ENCODE measurements at regions not wholly inside any gene's neighbourhood (a gene's known extent, or its start where the extent isn't known, plus 50 kb on each side); places are given as distances from the start of the nearest gene placed in this dataset.
A peak's percentile ranks its signal among the peaks of the same experiment; 100 is the strongest.

DNA sequence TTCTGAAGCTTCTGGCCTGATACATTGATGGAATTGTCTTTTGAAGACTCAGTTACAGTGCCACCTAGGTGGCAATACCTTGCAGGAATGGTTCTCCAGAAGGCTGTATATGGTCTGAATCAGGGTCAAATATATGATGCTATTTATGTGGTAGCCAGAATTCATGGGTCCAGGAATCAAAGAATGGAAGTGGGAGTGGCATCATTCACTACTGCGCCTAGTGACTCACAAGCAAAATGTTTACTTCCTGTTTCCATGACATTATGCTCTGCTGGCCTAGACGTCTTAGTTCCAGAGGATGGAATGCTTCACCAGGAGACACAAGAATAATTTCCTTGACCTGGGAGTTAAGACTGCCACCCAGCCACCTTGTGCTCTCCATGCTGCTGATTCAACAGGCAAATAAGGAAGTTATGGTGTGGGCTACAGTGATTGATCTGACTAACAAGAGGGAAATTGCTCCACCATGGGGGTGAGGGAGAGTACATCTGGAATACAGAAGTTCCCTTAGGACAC is 491.8 kb downstream of the ETS1 start:
- H3F3A ChIP-seq (ENCODE audit: low read depth) = no peaks in the 10 kb centered on the region
- no peak overlapping the region for H3K9ac ChIP-seq (ENCODE audit: low read depth, low read length, poor library complexity, severe bottlenecking)

DNA sequence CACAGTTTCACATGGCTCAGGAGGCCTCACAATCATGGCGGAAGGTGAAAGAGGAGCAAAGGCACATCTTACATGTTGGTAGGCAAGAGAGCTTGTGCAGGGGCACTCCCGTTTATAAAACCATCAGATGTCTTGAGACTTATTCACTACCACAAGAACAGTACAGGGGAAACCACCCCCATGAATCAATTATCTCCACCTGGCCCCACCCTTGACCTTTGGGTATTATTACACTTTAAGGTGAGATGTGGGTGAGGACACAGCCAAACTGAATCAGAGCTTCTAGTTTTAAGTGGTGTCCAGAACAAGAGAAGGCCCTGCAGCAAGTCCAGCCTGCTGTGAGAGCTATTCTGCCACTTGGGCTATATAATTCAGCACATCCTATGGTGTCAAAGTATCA is 493.7 kb downstream of the ETS1 start:
- no peaks in the 10 kb centered on the region for H3K9me2 ChIP-seq (replicated peaks; ENCODE audit: low read depth, low read length)
- TF ChIP-seq EZH2phosphoT487 (IDR thresholded peaks at IDR 0.05; ENCODE audit: borderline replicate concordance) = no peak
- TF ChIP-seq, protein P1, sequence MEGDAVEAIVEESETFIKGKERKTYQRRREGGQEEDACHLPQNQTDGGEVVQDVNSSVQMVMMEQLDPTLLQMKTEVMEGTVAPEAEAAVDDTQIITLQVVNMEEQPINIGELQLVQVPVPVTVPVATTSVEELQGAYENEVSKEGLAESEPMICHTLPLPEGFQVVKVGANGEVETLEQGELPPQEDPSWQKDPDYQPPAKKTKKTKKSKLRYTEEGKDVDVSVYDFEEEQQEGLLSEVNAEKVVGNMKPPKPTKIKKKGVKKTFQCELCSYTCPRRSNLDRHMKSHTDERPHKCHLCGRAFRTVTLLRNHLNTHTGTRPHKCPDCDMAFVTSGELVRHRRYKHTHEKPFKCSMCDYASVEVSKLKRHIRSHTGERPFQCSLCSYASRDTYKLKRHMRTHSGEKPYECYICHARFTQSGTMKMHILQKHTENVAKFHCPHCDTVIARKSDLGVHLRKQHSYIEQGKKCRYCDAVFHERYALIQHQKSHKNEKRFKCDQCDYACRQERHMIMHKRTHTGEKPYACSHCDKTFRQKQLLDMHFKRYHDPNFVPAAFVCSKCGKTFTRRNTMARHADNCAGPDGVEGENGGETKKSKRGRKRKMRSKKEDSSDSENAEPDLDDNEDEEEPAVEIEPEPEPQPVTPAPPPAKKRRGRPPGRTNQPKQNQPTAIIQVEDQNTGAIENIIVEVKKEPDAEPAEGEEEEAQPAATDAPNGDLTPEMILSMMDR (conservative IDR thresholded peaks at IDR 0.05; ENCODE audit: low read length) = no peak
- H3K4me3 ChIP-seq (ENCODE audit: low read length, poor library complexity, severe bottlenecking) = no peak overlapping the region
- H3K79me2 ChIP-seq (ENCODE audit: insufficient read depth, low read length) = no peaks in the 10 kb centered on the region
- H3K27me3 ChIP-seq (ENCODE audit: insufficient read depth, low read length, poor library complexity, severe bottlenecking) = no peaks in the 10 kb centered on the region
- H2AFZ ChIP-seq (ENCODE audit: low read length) = no peak overlapping the region
- no peaks in the 10 kb centered on the region for H3K4me1 ChIP-seq (ENCODE audit: insufficient read depth, low read length, poor library complexity, severe bottlenecking)
- no peak overlapping the region for H3K4me2 ChIP-seq (ENCODE audit: low read depth, low read length, poor library complexity, severe bottlenecking)
- H3K36me3 ChIP-seq (ENCODE audit: insufficient read depth, low read length) = no peaks in the 10 kb centered on the region
- peaks cover 12% of the 10 kb centered on the region; the same call in 1 of the 2 replicates for H3K9me3 ChIP-seq (ENCODE audit: insufficient read depth, low read depth, low read length)
- H3F3A ChIP-seq (ENCODE audit: low read depth) = no peaks in the 10 kb centered on the region
- H4K20me1 ChIP-seq (ENCODE audit: insufficient read depth, low read length, poor library complexity, severe bottlenecking) = no peaks in the 10 kb centered on the region
- no peak overlapping the region for H3K9ac ChIP-seq (ENCODE audit: low read depth, low read length, poor library complexity, severe bottlenecking)

More for the DNA sequence above, 491.8 kb downstream of the ETS1 start:
- H3K4me1 ChIP-seq (ENCODE audit: insufficient read depth, low read length, poor library complexity, severe bottlenecking) = no peaks in the 10 kb centered on the region
- no peaks in the 10 kb centered on the region for H3K79me2 ChIP-seq (ENCODE audit: insufficient read depth, low read length)
- no peaks in the 10 kb centered on the region for H3K27me3 ChIP-seq (ENCODE audit: insufficient read depth, low read length, poor library complexity, severe bottlenecking)
- no peak overlapping the region for H2AFZ ChIP-seq (ENCODE audit: low read length)
- TF ChIP-seq EZH2phosphoT487 (IDR thresholded peaks at IDR 0.05; ENCODE audit: borderline replicate concordance) = no peak
- TF ChIP-seq, protein P1 (conservative IDR thresholded peaks at IDR 0.05; ENCODE audit: low read length) = peak; percentile 54
- H3K4me3 ChIP-seq (ENCODE audit: low read length, poor library complexity, severe bottlenecking) = no peak overlapping the region
- no peak overlapping the region for H3K4me2 ChIP-seq (ENCODE audit: low read depth, low read length, poor library complexity, severe bottlenecking)
- no peaks in the 10 kb centered on the region for H3K9me2 ChIP-seq (replicated peaks; ENCODE audit: low read depth, low read length)
- H3K36me3 ChIP-seq (ENCODE audit: insufficient read depth, low read length) = no peaks in the 10 kb centered on the region
- H4K20me1 ChIP-seq (ENCODE audit: insufficient read depth, low read length, poor library complexity, severe bottlenecking) = no peaks in the 10 kb centered on the region
- no peaks in the 10 kb centered on the region for H3K9me3 ChIP-seq (ENCODE audit: insufficient read depth, low read depth, low read length)

DNA sequence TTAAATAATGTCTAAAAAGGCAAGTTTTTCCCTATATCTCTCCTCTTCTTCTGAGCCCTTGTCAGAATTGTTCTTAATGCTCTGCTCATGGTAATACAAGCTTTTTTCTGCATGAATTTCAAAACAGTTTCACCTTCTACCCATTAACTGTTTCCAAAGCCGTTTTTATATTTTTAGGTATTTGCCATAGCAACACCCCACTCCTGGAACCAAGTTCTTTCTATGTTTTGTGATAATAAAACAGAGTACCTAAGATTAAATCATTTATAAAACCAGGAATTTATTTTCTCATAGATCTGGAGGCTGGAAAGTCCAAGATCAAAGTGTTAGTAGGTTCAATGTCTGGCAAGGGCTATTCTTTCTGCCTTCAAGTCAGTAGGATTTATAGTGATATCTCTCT is 497.4 kb downstream of the ETS1 start:
- Histone ChIP-seq H3K9ac (ENCODE audit: low read depth, low read length, poor library complexity, severe bottlenecking) (no peak overlapping the region), H3K4me2 (ENCODE audit: low read depth, low read length, poor library complexity, severe bottlenecking) (no peak overlapping the region), H3K4me1 (ENCODE audit: insufficient read depth, low read length, poor library complexity, severe bottlenecking) (no peaks in the 10 kb centered on the region), H3K36me3 (ENCODE audit: insufficient read depth, low read length) (no peaks in the 10 kb centered on the region), H3K79me2 (ENCODE audit: insufficient read depth, low read length) (no peaks in the 10 kb centered on the region), H3F3A (ENCODE audit: low read depth) (no peaks in the 10 kb centered on the region), H2AFZ (ENCODE audit: low read length) (no peak overlapping the region), H3K9me2 (replicated peaks; ENCODE audit: low read depth, low read length) (no peaks in the 10 kb centered on the region), H3K9me3 (ENCODE audit: insufficient read depth, low read depth, low read length) (peaks cover 12% of the 10 kb centered on the region; the same call in 1 of the 2 replicates), H3K27me3 (ENCODE audit: insufficient read depth, low read length, poor library complexity, severe bottlenecking) (no peaks in the 10 kb centered on the region), H4K20me1 (ENCODE audit: insufficient read depth, low read length, poor library complexity, severe bottlenecking) (no peaks in the 10 kb centered on the region), H3K4me3 (ENCODE audit: low read length, poor library complexity, severe bottlenecking) (no peak overlapping the region)
- TF ChIP-seq, protein P1 (conservative IDR thresholded peaks at IDR 0.05; ENCODE audit: low read length) = no peak
- TF ChIP-seq EZH2phosphoT487 (IDR thresholded peaks at IDR 0.05; ENCODE audit: borderline replicate concordance) = no peak
